ENCODE measurements at regions not wholly inside any gene's neighbourhood (a gene's known extent, or its start where the extent isn't known, plus 50 kb on each side); places are given as distances from the start of the nearest gene placed in this dataset.

DNA sequence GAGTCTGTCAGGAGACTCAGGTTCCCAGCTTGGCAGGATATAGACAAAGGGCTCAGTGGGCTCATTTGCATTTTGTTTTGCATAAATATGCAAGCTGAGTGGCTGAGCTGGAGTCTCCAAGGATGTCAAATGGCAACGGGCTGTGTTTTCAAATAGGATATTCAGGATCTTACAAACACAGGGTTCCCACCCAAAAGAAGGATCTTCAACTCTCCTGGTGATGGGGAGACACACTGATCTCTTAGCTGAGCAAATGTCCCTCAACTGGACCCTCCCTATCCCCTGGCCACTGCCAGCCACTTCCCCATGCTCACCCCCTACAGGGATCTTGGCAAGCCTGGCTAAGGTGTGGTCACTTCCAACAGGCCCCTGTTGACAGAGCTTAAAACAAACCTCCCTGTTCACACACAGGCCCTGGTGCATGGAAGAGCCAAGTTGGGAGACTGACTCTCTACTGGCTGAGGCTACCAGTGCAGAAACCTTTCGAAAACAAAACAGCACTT is 61.6 kb downstream of the SOX9 start:
- TF ChIP-seq, protein P1, sequence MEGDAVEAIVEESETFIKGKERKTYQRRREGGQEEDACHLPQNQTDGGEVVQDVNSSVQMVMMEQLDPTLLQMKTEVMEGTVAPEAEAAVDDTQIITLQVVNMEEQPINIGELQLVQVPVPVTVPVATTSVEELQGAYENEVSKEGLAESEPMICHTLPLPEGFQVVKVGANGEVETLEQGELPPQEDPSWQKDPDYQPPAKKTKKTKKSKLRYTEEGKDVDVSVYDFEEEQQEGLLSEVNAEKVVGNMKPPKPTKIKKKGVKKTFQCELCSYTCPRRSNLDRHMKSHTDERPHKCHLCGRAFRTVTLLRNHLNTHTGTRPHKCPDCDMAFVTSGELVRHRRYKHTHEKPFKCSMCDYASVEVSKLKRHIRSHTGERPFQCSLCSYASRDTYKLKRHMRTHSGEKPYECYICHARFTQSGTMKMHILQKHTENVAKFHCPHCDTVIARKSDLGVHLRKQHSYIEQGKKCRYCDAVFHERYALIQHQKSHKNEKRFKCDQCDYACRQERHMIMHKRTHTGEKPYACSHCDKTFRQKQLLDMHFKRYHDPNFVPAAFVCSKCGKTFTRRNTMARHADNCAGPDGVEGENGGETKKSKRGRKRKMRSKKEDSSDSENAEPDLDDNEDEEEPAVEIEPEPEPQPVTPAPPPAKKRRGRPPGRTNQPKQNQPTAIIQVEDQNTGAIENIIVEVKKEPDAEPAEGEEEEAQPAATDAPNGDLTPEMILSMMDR (conservative IDR thresholded peaks at IDR 0.05; ENCODE audit: low read depth in 2 of 2) = no peak
- TF ChIP-seq, protein P2, sequence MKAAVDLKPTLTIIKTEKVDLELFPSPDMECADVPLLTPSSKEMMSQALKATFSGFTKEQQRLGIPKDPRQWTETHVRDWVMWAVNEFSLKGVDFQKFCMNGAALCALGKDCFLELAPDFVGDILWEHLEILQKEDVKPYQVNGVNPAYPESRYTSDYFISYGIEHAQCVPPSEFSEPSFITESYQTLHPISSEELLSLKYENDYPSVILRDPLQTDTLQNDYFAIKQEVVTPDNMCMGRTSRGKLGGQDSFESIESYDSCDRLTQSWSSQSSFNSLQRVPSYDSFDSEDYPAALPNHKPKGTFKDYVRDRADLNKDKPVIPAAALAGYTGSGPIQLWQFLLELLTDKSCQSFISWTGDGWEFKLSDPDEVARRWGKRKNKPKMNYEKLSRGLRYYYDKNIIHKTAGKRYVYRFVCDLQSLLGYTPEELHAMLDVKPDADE (IDR thresholded peaks at IDR 0.05) = no peak
- TF ChIP-seq EZH2 (IDR thresholded peaks at IDR 0.05; ENCODE audit: low read depth, unreplicated experiment) = no peak
- TF ChIP-seq, protein P3, sequence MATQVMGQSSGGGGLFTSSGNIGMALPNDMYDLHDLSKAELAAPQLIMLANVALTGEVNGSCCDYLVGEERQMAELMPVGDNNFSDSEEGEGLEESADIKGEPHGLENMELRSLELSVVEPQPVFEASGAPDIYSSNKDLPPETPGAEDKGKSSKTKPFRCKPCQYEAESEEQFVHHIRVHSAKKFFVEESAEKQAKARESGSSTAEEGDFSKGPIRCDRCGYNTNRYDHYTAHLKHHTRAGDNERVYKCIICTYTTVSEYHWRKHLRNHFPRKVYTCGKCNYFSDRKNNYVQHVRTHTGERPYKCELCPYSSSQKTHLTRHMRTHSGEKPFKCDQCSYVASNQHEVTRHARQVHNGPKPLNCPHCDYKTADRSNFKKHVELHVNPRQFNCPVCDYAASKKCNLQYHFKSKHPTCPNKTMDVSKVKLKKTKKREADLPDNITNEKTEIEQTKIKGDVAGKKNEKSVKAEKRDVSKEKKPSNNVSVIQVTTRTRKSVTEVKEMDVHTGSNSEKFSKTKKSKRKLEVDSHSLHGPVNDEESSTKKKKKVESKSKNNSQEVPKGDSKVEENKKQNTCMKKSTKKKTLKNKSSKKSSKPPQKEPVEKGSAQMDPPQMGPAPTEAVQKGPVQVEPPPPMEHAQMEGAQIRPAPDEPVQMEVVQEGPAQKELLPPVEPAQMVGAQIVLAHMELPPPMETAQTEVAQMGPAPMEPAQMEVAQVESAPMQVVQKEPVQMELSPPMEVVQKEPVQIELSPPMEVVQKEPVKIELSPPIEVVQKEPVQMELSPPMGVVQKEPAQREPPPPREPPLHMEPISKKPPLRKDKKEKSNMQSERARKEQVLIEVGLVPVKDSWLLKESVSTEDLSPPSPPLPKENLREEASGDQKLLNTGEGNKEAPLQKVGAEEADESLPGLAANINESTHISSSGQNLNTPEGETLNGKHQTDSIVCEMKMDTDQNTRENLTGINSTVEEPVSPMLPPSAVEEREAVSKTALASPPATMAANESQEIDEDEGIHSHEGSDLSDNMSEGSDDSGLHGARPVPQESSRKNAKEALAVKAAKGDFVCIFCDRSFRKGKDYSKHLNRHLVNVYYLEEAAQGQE (IDR thresholded peaks at IDR 0.05; ENCODE audit: unreplicated experiment) = no peak
- no peak for TF ChIP-seq POLR2AphosphoS5 (IDR thresholded peaks at IDR 0.05; ENCODE audit: low read depth)
- no peak for TF ChIP-seq EZH2phosphoT487 (IDR thresholded peaks at IDR 0.05; ENCODE audit: unreplicated experiment)

Measured in GM23338 (cell line).